HepG2 (cell line): ENCODE measurements at regions not wholly inside any gene's neighbourhood (a gene's known extent, or its start where the extent isn't known, plus 50 kb on each side); places are given as distances from the start of the nearest gene placed in this dataset.

Experiments used
- ATAC-seq: fragments of 200-7000 bp; cut with Tn5 transposase; 3 replicates; pipeline ENCODE4 v1.9.1; 2020; ENCODE audit warnings: mild to moderate bottlenecking, moderate library complexity
- BruUV-seq: library from RNA; stranded (reverse); fragments of 400-500 nt; replicated peaks from 2 replicates; lab custom pipeline; 2021; lab: Mats Ljungman, UMichigan
- CTCF ChIA-PET: fragments of 300-600 bp; formaldehyde crosslinking; extraction: SDS; loops from one replicate; lab custom pipeline; 2021; ENCODE audit warnings: low total read pairs, inconsistent platforms, low intra/inter-chr PET ratio; lab: Yijun Ruan, JAX
- POLR2A ChIA-PET: fragments of 350-600 bp; sonication (Branson Sonifier 250); formaldehyde crosslinking; loops from one replicate; lab custom pipeline; 2020; ENCODE audit warnings: antibody characterized with exemption, inconsistent platforms; lab: Yijun Ruan, JAX
- DNase-seq: peaks from one replicate; pipeline ENCODE4 v3.0.0-alpha.2; 2015; ENCODE audit warnings: low spot score
- FAIRE-seq: peaks from 3 replicates; lab custom pipeline; 2011; peaks lifted over from hg19 to GRCh38; lab: Jason Lieb, UNC
- H2AFZ ChIP-seq: one replicate; pipeline ENCODE4 v1.6.1; 2011; ENCODE audit warnings: low read length, inconsistent platforms
- H3K27ac ChIP-seq: fragments of 300-600 bp; 3 replicates; pipeline ENCODE4 v1.8.0; 2011; ENCODE audit warnings: mixed run types, mild to moderate bottlenecking, mixed read lengths, low read length, inconsistent platforms; ENCODE audit not compliant: insufficient read depth; ENCODE audit errors: extremely low read length
- H3K27me3 ChIP-seq, 2 experiments: fragments of 200-600 bp in 1 of 2; 2 replicates in 1 of 2; 3 replicates in 1 of 2; pipeline versions ENCODE4 v1.6.0 to v1.8.0; 2011; ENCODE audit warnings: low read length in 2 of 2, mild to moderate bottlenecking in 2 of 2, moderate library complexity in 2 of 2, inconsistent platforms in 1 of 2; ENCODE audit not compliant: insufficient read depth in 2 of 2, control insufficient read depth in 1 of 2
- H3K36me3 ChIP-seq, 2 experiments: fragments of 200-600 bp in 1 of 2; replicated peaks in 1 of 2; 2 replicates in 1 of 2; 3 replicates in 1 of 2; pipeline versions ENCODE4 v1.5.1 to v1.8.0; 2011; ENCODE audit warnings: low read length in 2 of 2, inconsistent platforms in 1 of 2; ENCODE audit not compliant: insufficient read depth in 2 of 2, control insufficient read depth in 1 of 2
- H3K4me1 ChIP-seq: 2 replicates; pipeline ENCODE4 v1.5.1; 2012; ENCODE audit warnings: low read length, inconsistent platforms; ENCODE audit not compliant: insufficient read depth
- H3K4me2 ChIP-seq: 2 replicates; pipeline ENCODE4 v1.6.0; 2011; ENCODE audit warnings: low read depth, low read length, inconsistent platforms
- H3K4me3 ChIP-seq, 3 experiments: fragments of 200-600 bp in 1 of 3; sonication (generic), shearing (Covaris generic) in 1 of 3; replicated peaks in 1 of 3; 2 replicates each; pipeline ENCODE4 v1.5.1; 2011 to 2016; ENCODE audit warnings: low read length in 3 of 3, inconsistent platforms in 2 of 3, low read depth in 2 of 3, mild to moderate bottlenecking in 2 of 3, control low read depth in 1 of 3, mixed read lengths in 1 of 3; ENCODE audit not compliant: insufficient read depth in 1 of 3
- H3K79me2 ChIP-seq: one replicate; pipeline ENCODE4 v1.6.1; 2011; ENCODE audit warnings: low read length, inconsistent platforms; ENCODE audit not compliant: insufficient read depth
- H3K9ac ChIP-seq: 2 replicates; pipeline ENCODE4 v1.6.0; 2011; ENCODE audit warnings: mild to moderate bottlenecking, low read depth, low read length, inconsistent platforms; ENCODE audit not compliant: insufficient read depth
- H3K9me3 ChIP-seq: 2 replicates; pipeline ENCODE4 v1.5.1; 2012; ENCODE audit warnings: mild to moderate bottlenecking, low read length
- H4K20me1 ChIP-seq: 2 replicates; pipeline ENCODE4 v1.6.0; 2011; ENCODE audit warnings: inconsistent platforms, mild to moderate bottlenecking, low read length, moderate library complexity; ENCODE audit not compliant: insufficient read depth
- CBX2 ChIP-seq, 2 experiments: fragments of 200-600 bp in 1 of 2; sonication (generic); formaldehyde crosslinking in 1 of 2; IDR thresholded peaks; 2 replicates each; pipeline versions ENCODE4 v1.7.0 to v1.8.1; 2018 to 2022; ENCODE audit warnings: low read depth in 2 of 2, low read length in 1 of 2, mild to moderate bottlenecking in 1 of 2, missing genetic modification reagents in 1 of 2
- HNF4A ChIP-seq: sonication (generic); formaldehyde crosslinking; IDR thresholded peaks from 2 replicates; pipeline ENCODE4 v1.4.0; 2020; ENCODE audit warnings: missing genetic modification reagents
- KDM3A ChIP-seq: IDR thresholded peaks from 2 replicates; pipeline ENCODE4 v1.6.1; 2018; ENCODE audit warnings: low read depth, missing compliant biosample characterization
- MED13 ChIP-seq: sonication (generic); formaldehyde crosslinking; IDR thresholded peaks from 2 replicates; pipeline ENCODE4 v1.5.0; 2020; ENCODE audit warnings: missing genetic modification reagents
- MLXIP ChIP-seq: sonication (generic); formaldehyde crosslinking; IDR thresholded peaks from 2 replicates; pipeline ENCODE4 v1.9.0; 2021; ENCODE audit warnings: missing genetic modification reagents, borderline replicate concordance
- MTF2 ChIP-seq: sonication (generic); formaldehyde crosslinking; IDR thresholded peaks from 2 replicates; pipeline ENCODE4 v1.5.0; 2020; ENCODE audit warnings: missing genetic modification reagents, borderline replicate concordance
- NFYC ChIP-seq: IDR thresholded peaks from 2 replicates; pipeline ENCODE4 v1.6.1; 2016; ENCODE audit warnings: missing genetic modification reagents, missing compliant biosample characterization
- PCBP2 ChIP-seq: fragments of 200-400 bp; formaldehyde crosslinking; optimal IDR thresholded peaks from 2 replicates; pipeline ENCODE3; 2018; ENCODE audit warnings: low read length, low read depth; ENCODE audit not compliant: poor library complexity, severe bottlenecking
- PLRG1 ChIP-seq: fragments of 450-650 bp; conservative IDR thresholded peaks from 2 replicates; pipeline ENCODE4 v1.6.1; 2016
- SNAPC5 ChIP-seq: sonication (generic); formaldehyde crosslinking; IDR thresholded peaks from 2 replicates; pipeline ENCODE4 v1.8.1; 2023; ENCODE audit warnings: mild to moderate bottlenecking, missing genetic modification reagents, borderline replicate concordance
- TFDP2 ChIP-seq: sonication (generic); formaldehyde crosslinking; IDR thresholded peaks from 2 replicates; pipeline ENCODE4 v1.4.0; 2020; ENCODE audit warnings: missing genetic modification reagents
- U2AF1 ChIP-seq: fragments of 200-400 bp; formaldehyde crosslinking; optimal IDR thresholded peaks from 2 replicates; pipeline ENCODE3; 2017; ENCODE audit warnings: mild to moderate bottlenecking, low read depth, low read length
- ZGPAT ChIP-seq: IDR thresholded peaks from 2 replicates; pipeline ENCODE4 v1.6.1; 2016; ENCODE audit warnings: mild to moderate bottlenecking
- ZMYM3 ChIP-seq: sonication (generic); formaldehyde crosslinking; IDR thresholded peaks from 2 replicates; pipeline ENCODE4 v1.5.1; 2020; ENCODE audit warnings: mild to moderate bottlenecking, missing genetic modification reagents
- ZNF275 ChIP-seq: sonication (generic); formaldehyde crosslinking; IDR thresholded peaks from 2 replicates; pipeline ENCODE4 v1.8.0; 2022; ENCODE audit warnings: missing genetic modification reagents, mild to moderate bottlenecking, inconsistent platforms, borderline replicate concordance
- ZNF383 ChIP-seq: sonication (generic); formaldehyde crosslinking; IDR thresholded peaks from 2 replicates; pipeline ENCODE4 v1.4.0; 2020; ENCODE audit warnings: missing genetic modification reagents, mild to moderate bottlenecking, borderline replicate concordance
- ZNF7 ChIP-seq: IDR thresholded peaks from 2 replicates; pipeline ENCODE4 v1.6.1; 2016; ENCODE audit warnings: missing biosample characterization, missing genetic modification reagents
- whole genome bisulfite sequencing: methylation state at CpG from one replicate; pipeline ENCODE4 v1.1.6; 2017; ENCODE audit warnings: low lambda C conversion rate; 5-methylcytosine and 5-hydroxymethylcytosine counted together
- in situ Hi-C: cut with HindIII; loops from 2 replicates; pipeline ENCODE4 v1.10.0; 2017; ENCODE audit warnings: low pct_unique_long_range_greater_than_20kb; ENCODE audit not compliant: extremely low pct_ligation_motif_present
- intact Hi-C: fragments of 100-400 bp; cut with micrococcal nuclease; formaldehyde crosslinking; loops from one replicate; pipeline ENCODE4 v1.10.0; 2022; ENCODE audit not compliant: unreplicated experiment

- no peak for TF ChIP-seq ZNF383
- TF ChIP-seq KDM3A (CRISPR knock-in tag) = no peak
- TF ChIP-seq PCBP2 = no peak
- TF ChIP-seq SNAPC5 (CRISPR knock-in tag) = no peak
- TF ChIP-seq U2AF1 = no peak
- no peak for TF ChIP-seq MTF2 (CRISPR knock-in tag)
- TF ChIP-seq NFYC (CRISPR knock-in tag) = no peak
- no peak for TF ChIP-seq MED13 (CRISPR knock-in tag)
- TF ChIP-seq ZGPAT (CRISPR knock-in tag) = no peak
These were observed 273.2 kb downstream of the ENC1 start (continued) for GRCh38 chr5:74367241-74367733.

- H3K4me2 ChIP-seq = no peak overlapping the region
- in situ Hi-C loops (no loop called here), intact Hi-C loops (no loop called here)
- H3K79me2 ChIP-seq = no peaks in the 10 kb centered on the region
- H3K27ac ChIP-seq = no peak overlapping the region
- no peaks in the 10 kb centered on the region for H3K9me3 ChIP-seq
- peaks cover 25% of the 10 kb centered on the region for H3K4me1 ChIP-seq
- DNase-seq (no peak), FAIRE-seq (no peak), ATAC-seq (no peak)
- POLR2A ChIA-PET = no interaction called here
- no peak for TF ChIP-seq TFDP2 (CRISPR knock-in tag)
- no peak for TF ChIP-seq CBX2 (IDR thresholded peaks at IDR 0.05; ENCODE audit: low read depth, low read length)
- TF ChIP-seq CBX2 (CRISPR knock-in tag; IDR thresholded peaks at IDR 0.05; ENCODE audit: low read depth) = no peak
- TF ChIP-seq ZNF7 (CRISPR knock-in tag) = no peak
- no peak for TF ChIP-seq PLRG1
- no peak for TF ChIP-seq MLXIP (CRISPR knock-in tag)
- TF ChIP-seq ZMYM3 = no peak
- no peak for TF ChIP-seq HNF4A
- no peak for TF ChIP-seq ZNF275 (CRISPR knock-in tag)
- BruUV-seq = no TSS peak
- 17% methylated on average over 1 of the region's 1 CpG for WGBS
- no peak overlapping the region for H3K9ac ChIP-seq
- no peak overlapping the region for H2AFZ ChIP-seq
- H4K20me1 ChIP-seq = no peaks in the 10 kb centered on the region
- H3K27me3 ChIP-seq = no peaks in the 10 kb centered on the region
- CTCF ChIA-PET = no interaction called here
- no peak overlapping the region for H3K4me3 ChIP-seq
- H3K36me3 ChIP-seq = no peaks in the 10 kb centered on the region
These were observed 274.8 kb downstream of the ENC1 start for GRCh38 chr5:74365723-74366122.
